Liver (tissue), 7 donors: ENCODE measurements at regions not wholly inside any gene's neighbourhood (a gene's known extent, or its start where the extent isn't known, plus 50 kb on each side); places are given as distances from the start of the nearest gene placed in this dataset.

ENCODE experiments used
- DNase-seq: peaks from one replicate; pipeline ENCODE4 v3.0.0-alpha.2; 2017; ENCODE audit warnings: low spot score
- H3K27ac ChIP-seq, 2 donors: one replicate each; pipeline ENCODE4 v1.7.0; 2013; ENCODE audit warnings: inconsistent platforms in 2 of 2, low read length in 2 of 2, control low read depth in 1 of 2, low read depth in 1 of 2, mild to moderate bottlenecking in 1 of 2
- H3K27me3 ChIP-seq, 4 donors: one replicate each; pipeline versions ENCODE4 v1.6.1 to v1.7.0; 2013; ENCODE audit warnings: low read length in 3 of 4, inconsistent platforms in 1 of 4, mild to moderate bottlenecking in 1 of 4, moderate library complexity in 1 of 4; ENCODE audit not compliant: control insufficient read depth in 4 of 4, insufficient read depth in 4 of 4
- H3K36me3 ChIP-seq, 4 donors: one replicate each; pipeline versions ENCODE4 v1.6.1 to v1.7.0; 2013; ENCODE audit warnings: low read length in 3 of 4, mild to moderate bottlenecking in 3 of 4, low read depth in 1 of 4, moderate library complexity in 1 of 4; ENCODE audit not compliant: control insufficient read depth in 4 of 4, insufficient read depth in 3 of 4
- H3K4me1 ChIP-seq, 4 donors: one replicate each; pipeline versions ENCODE4 v1.6.1 to v1.7.0; 2013; ENCODE audit warnings: low read length in 3 of 4, mild to moderate bottlenecking in 3 of 4, moderate library complexity in 1 of 4; ENCODE audit not compliant: control insufficient read depth in 4 of 4, insufficient read depth in 4 of 4
- H3K4me3 ChIP-seq, 3 donors: one replicate each; pipeline versions ENCODE4 v1.6.1 to v1.7.0; 2013; ENCODE audit warnings: low read length in 3 of 3, control low read depth in 1 of 3, low read depth in 1 of 3, mild to moderate bottlenecking in 1 of 3
- H3K9ac ChIP-seq, 2 donors: one replicate each; pipeline ENCODE4 v1.7.0; 2013; ENCODE audit warnings: low read length in 2 of 2, mild to moderate bottlenecking in 2 of 2, moderate library complexity in 2 of 2, control low read depth in 1 of 2, low read depth in 1 of 2
- H3K9me3 ChIP-seq, 4 donors: one replicate each; pipeline versions ENCODE4 v1.6.1 to v1.7.0; 2013; ENCODE audit warnings: low read length in 3 of 4; ENCODE audit not compliant: control insufficient read depth in 4 of 4
- ATF3 ChIP-seq: IDR thresholded peaks from 2 replicates; pipeline ENCODE4 v1.6.1; 2016; ENCODE audit warnings: antibody characterized with exemption
- EGR1 ChIP-seq, 2 donors: IDR thresholded peaks; 2 replicates each; pipeline ENCODE4 v1.6.1; 2016 to 2018; ENCODE audit warnings: antibody characterized with exemption in 2 of 2, low read depth in 2 of 2
- FOXA1 ChIP-seq: IDR thresholded peaks from 2 replicates; pipeline ENCODE4 v1.6.1; 2016; ENCODE audit warnings: antibody characterized with exemption
- FOXA2 ChIP-seq: IDR thresholded peaks from 2 replicates; pipeline ENCODE4 v1.6.1; 2016; ENCODE audit warnings: antibody characterized with exemption
- GABPA ChIP-seq, 2 donors: IDR thresholded peaks in 1 of 2; conservative IDR thresholded peaks in 1 of 2; 2 replicates each; pipeline ENCODE4 v1.6.1; 2016; ENCODE audit warnings: antibody characterized with exemption in 2 of 2, mild to moderate bottlenecking in 1 of 2, moderate library complexity in 1 of 2
- HNF4A ChIP-seq, 2 donors: conservative IDR thresholded peaks; 2 replicates each; pipeline ENCODE4 v1.6.1; 2016; ENCODE audit warnings: antibody characterized with exemption in 2 of 2, mild to moderate bottlenecking in 2 of 2
- HNF4G ChIP-seq: IDR thresholded peaks from 2 replicates; pipeline ENCODE4 v1.6.1; 2016; ENCODE audit warnings: antibody characterized with exemption
- JUND ChIP-seq, 2 donors: IDR thresholded peaks; 2 replicates each; pipeline ENCODE4 v1.6.1; 2016; ENCODE audit warnings: antibody characterized with exemption in 2 of 2
- MAX ChIP-seq: IDR thresholded peaks from 2 replicates; pipeline ENCODE4 v1.6.1; 2016; ENCODE audit warnings: antibody characterized with exemption
- NR2F2 ChIP-seq: IDR thresholded peaks from 2 replicates; pipeline ENCODE4 v1.6.1; 2016; ENCODE audit warnings: antibody characterized with exemption
- RAD21 ChIP-seq, 2 donors: IDR thresholded peaks; 2 replicates each; pipeline ENCODE4 v1.6.1; 2016; ENCODE audit warnings: antibody characterized with exemption in 2 of 2, mild to moderate bottlenecking in 2 of 2
- REST ChIP-seq: IDR thresholded peaks from 2 replicates; pipeline ENCODE4 v1.6.1; 2016; ENCODE audit warnings: antibody characterized with exemption, mild to moderate bottlenecking
- RXRA ChIP-seq, 2 donors: IDR thresholded peaks; 2 replicates each; pipeline ENCODE4 v1.6.1; 2017 to 2018; ENCODE audit warnings: antibody characterized with exemption in 2 of 2, mild to moderate bottlenecking in 1 of 2
- SP1 ChIP-seq: IDR thresholded peaks from 2 replicates; pipeline ENCODE4 v1.6.1; 2018; ENCODE audit warnings: antibody characterized with exemption, mild to moderate bottlenecking
- TAF1 ChIP-seq: conservative IDR thresholded peaks from 2 replicates; pipeline ENCODE4 v1.6.1; 2016; ENCODE audit warnings: antibody characterized with exemption, mild to moderate bottlenecking
- YY1 ChIP-seq: IDR thresholded peaks from 2 replicates; pipeline ENCODE4 v1.6.1; 2016; ENCODE audit warnings: antibody characterized with exemption, mild to moderate bottlenecking
- ZBTB33 ChIP-seq: IDR thresholded peaks from 2 replicates; pipeline ENCODE4 v1.6.1; 2016; ENCODE audit warnings: antibody characterized with exemption
- WGBS: extraction: QIAGEN DNeasy Blood & Tissue Kit; methylation state at CpG from one replicate; pipeline ENCODE4 v1.1.7; 2013; 5-methylcytosine and 5-hydroxymethylcytosine counted together
- donor health status: healthy.
- donor health status: healthy.
- donor health status: healthy.
- donor health status: healthy.

GRCh38 chr5:68873198-68873597 lies 220.6 kb upstream of the SLC30A5 start:
- 59% methylated on average over 4 of the region's 4 CpGs for WGBS
- no peak overlapping the region for H3K9ac ChIP-seq
- no peaks in the 10 kb centered on the region for H3K9me3 ChIP-seq
- H3K36me3 ChIP-seq = no peaks in the 10 kb centered on the region
- H3K27me3 ChIP-seq = no peaks in the 10 kb centered on the region
- no peak overlapping the region for H3K4me3 ChIP-seq
- TF ChIP-seq HNF4A (conservative IDR thresholded peaks at IDR 0.05) = no peak
- no peak for TF ChIP-seq NR2F2
- no peak for TF ChIP-seq SP1
- TF ChIP-seq ATF3 = no peak
- TF ChIP-seq JUND (IDR thresholded peaks at IDR 0.05) = no peak
- no peak for TF ChIP-seq MAX
- TF ChIP-seq FOXA2 = no peak
- TF ChIP-seq REST = no peak
- no peak for TF ChIP-seq HNF4G
- TF ChIP-seq GABPA (IDR thresholded peaks at IDR 0.05 in 1 of 2, conservative IDR thresholded peaks at IDR 0.05 in 1 of 2) = no peak
- TF ChIP-seq TAF1 = no peak
- TF ChIP-seq ZBTB33 = no peak
- no peak for TF ChIP-seq YY1
- DNase-seq = no peak
- H3K4me1 ChIP-seq = no peaks in the 10 kb centered on the region
- no peak overlapping the region for H3K27ac ChIP-seq

GRCh38 chr5:68875351-68875750 lies 218.5 kb upstream of the SLC30A5 start:
- H3K27ac ChIP-seq = no peak overlapping the region
- H3K36me3 ChIP-seq = no peaks in the 10 kb centered on the region
- no peaks in the 10 kb centered on the region for H3K27me3 ChIP-seq
- DNase-seq = no peak
- H3K9ac ChIP-seq = no peak overlapping the region
- TF ChIP-seq HNF4A (conservative IDR thresholded peaks at IDR 0.05) (no peak), NR2F2 (no peak), TAF1 (no peak), ZBTB33 (no peak), JUND (IDR thresholded peaks at IDR 0.05) (no peak), EGR1 (IDR thresholded peaks at IDR 0.05; ENCODE audit: low read depth in 2 of 2) (no peak), RXRA (IDR thresholded peaks at IDR 0.05) (no peak), RAD21 (IDR thresholded peaks at IDR 0.05) (no peak), FOXA1 (no peak), ATF3 (no peak), GABPA (IDR thresholded peaks at IDR 0.05 in 1 of 2, conservative IDR thresholded peaks at IDR 0.05 in 1 of 2) (no peak), SP1 (no peak), HNF4G (no peak)
- no peaks in the 10 kb centered on the region for H3K9me3 ChIP-seq
- 86% methylated on average over 3 of the region's 3 CpGs for WGBS
- no peaks in the 10 kb centered on the region for H3K4me1 ChIP-seq
- H3K4me3 ChIP-seq = no peak overlapping the region
